HepG2 (cell line): ENCODE measurements at regions not wholly inside any gene's neighbourhood (a gene's known extent, or its start where the extent isn't known, plus 50 kb on each side); places are given as distances from the start of the nearest gene placed in this dataset.

Experiments
- ATAC-seq: fragments of 200-7000 bp; cut with Tn5 transposase; 3 replicates; pipeline ENCODE4 v1.9.1; 2020; ENCODE audit warnings: mild to moderate bottlenecking, moderate library complexity
- BruUV-seq: library from RNA; stranded (reverse); fragments of 400-500 nt; replicated peaks from 2 replicates; lab custom pipeline; 2021; lab: Mats Ljungman, UMichigan
- CTCF ChIA-PET: fragments of 300-600 bp; formaldehyde crosslinking; extraction: SDS; loops from one replicate; lab custom pipeline; 2021; ENCODE audit warnings: low total read pairs, inconsistent platforms, low intra/inter-chr PET ratio; lab: Yijun Ruan, JAX
- POLR2A ChIA-PET: fragments of 350-600 bp; sonication (Branson Sonifier 250); formaldehyde crosslinking; loops from one replicate; lab custom pipeline; 2020; ENCODE audit warnings: antibody characterized with exemption, inconsistent platforms; lab: Yijun Ruan, JAX
- DNase-seq: peaks from one replicate; pipeline ENCODE4 v3.0.0-alpha.2; 2015; ENCODE audit warnings: low spot score
- FAIRE-seq: peaks from 3 replicates; lab custom pipeline; 2011; peaks lifted over from hg19 to GRCh38; lab: Jason Lieb, UNC
- H2AFZ ChIP-seq: one replicate; pipeline ENCODE4 v1.6.1; 2011; ENCODE audit warnings: low read length, inconsistent platforms
- H3K27ac ChIP-seq: fragments of 300-600 bp; 3 replicates; pipeline ENCODE4 v1.8.0; 2011; ENCODE audit warnings: mixed run types, mild to moderate bottlenecking, mixed read lengths, low read length, inconsistent platforms; ENCODE audit not compliant: insufficient read depth; ENCODE audit errors: extremely low read length
- H3K27me3 ChIP-seq, 2 experiments: fragments of 200-600 bp in 1 of 2; 2 replicates in 1 of 2; 3 replicates in 1 of 2; pipeline versions ENCODE4 v1.6.0 to v1.8.0; 2011; ENCODE audit warnings: low read length in 2 of 2, mild to moderate bottlenecking in 2 of 2, moderate library complexity in 2 of 2, inconsistent platforms in 1 of 2; ENCODE audit not compliant: insufficient read depth in 2 of 2, control insufficient read depth in 1 of 2
- H3K36me3 ChIP-seq, 2 experiments: fragments of 200-600 bp in 1 of 2; replicated peaks in 1 of 2; 2 replicates in 1 of 2; 3 replicates in 1 of 2; pipeline versions ENCODE4 v1.5.1 to v1.8.0; 2011; ENCODE audit warnings: low read length in 2 of 2, inconsistent platforms in 1 of 2; ENCODE audit not compliant: insufficient read depth in 2 of 2, control insufficient read depth in 1 of 2
- H3K4me1 ChIP-seq: 2 replicates; pipeline ENCODE4 v1.5.1; 2012; ENCODE audit warnings: low read length, inconsistent platforms; ENCODE audit not compliant: insufficient read depth
- H3K4me2 ChIP-seq: 2 replicates; pipeline ENCODE4 v1.6.0; 2011; ENCODE audit warnings: low read depth, low read length, inconsistent platforms
- H3K4me3 ChIP-seq, 3 experiments: fragments of 200-600 bp in 1 of 3; sonication (generic), shearing (Covaris generic) in 1 of 3; replicated peaks in 1 of 3; 2 replicates each; pipeline ENCODE4 v1.5.1; 2011 to 2016; ENCODE audit warnings: low read length in 3 of 3, inconsistent platforms in 2 of 3, low read depth in 2 of 3, mild to moderate bottlenecking in 2 of 3, control low read depth in 1 of 3, mixed read lengths in 1 of 3; ENCODE audit not compliant: insufficient read depth in 1 of 3
- H3K79me2 ChIP-seq: one replicate; pipeline ENCODE4 v1.6.1; 2011; ENCODE audit warnings: low read length, inconsistent platforms; ENCODE audit not compliant: insufficient read depth
- H3K9ac ChIP-seq: 2 replicates; pipeline ENCODE4 v1.6.0; 2011; ENCODE audit warnings: mild to moderate bottlenecking, low read depth, low read length, inconsistent platforms; ENCODE audit not compliant: insufficient read depth
- H3K9me3 ChIP-seq: 2 replicates; pipeline ENCODE4 v1.5.1; 2012; ENCODE audit warnings: mild to moderate bottlenecking, low read length
- H4K20me1 ChIP-seq: 2 replicates; pipeline ENCODE4 v1.6.0; 2011; ENCODE audit warnings: inconsistent platforms, mild to moderate bottlenecking, low read length, moderate library complexity; ENCODE audit not compliant: insufficient read depth
- ATAD3A ChIP-seq: sonication (generic); formaldehyde crosslinking; IDR thresholded peaks from 2 replicates; pipeline ENCODE4 v1.4.0; 2020; ENCODE audit warnings: missing genetic modification reagents
- KDM1A ChIP-seq: IDR thresholded peaks from 2 replicates; pipeline ENCODE4 v1.6.1; 2016; ENCODE audit warnings: missing compliant biosample characterization
- NCOA1 ChIP-seq: sonication (generic); formaldehyde crosslinking; IDR thresholded peaks from 2 replicates; pipeline ENCODE4 v1.9.0; 2021; ENCODE audit warnings: missing genetic modification reagents
- SAP130 ChIP-seq: IDR thresholded peaks from 2 replicates; pipeline ENCODE4 v1.6.1; 2016; ENCODE audit warnings: low read depth
- ZBTB7A ChIP-seq: sonication (generic); formaldehyde crosslinking; IDR thresholded peaks from 2 replicates; pipeline ENCODE4 v1.8.0; 2022; ENCODE audit warnings: mild to moderate bottlenecking, missing genetic modification reagents
- ZNF501 ChIP-seq: sonication (generic); formaldehyde crosslinking; IDR thresholded peaks from 2 replicates; pipeline ENCODE4 v1.5.1; 2020; ENCODE audit warnings: mild to moderate bottlenecking, moderate library complexity, missing genetic modification reagents
- ZNF768 ChIP-seq: sonication (generic); formaldehyde crosslinking; IDR thresholded peaks from 2 replicates; pipeline ENCODE4 v1.4.0; 2020; ENCODE audit warnings: missing genetic modification reagents
- ZSCAN25 ChIP-seq: sonication (generic); formaldehyde crosslinking; IDR thresholded peaks from 2 replicates; pipeline ENCODE4 v1.8.0; 2022; ENCODE audit warnings: mild to moderate bottlenecking, missing genetic modification reagents
- WGBS: methylation state at CpG from one replicate; pipeline ENCODE4 v1.1.6; 2017; ENCODE audit warnings: low lambda C conversion rate; 5-methylcytosine and 5-hydroxymethylcytosine counted together
- in situ Hi-C: cut with HindIII; loops from 2 replicates; pipeline ENCODE4 v1.10.0; 2017; ENCODE audit warnings: low pct_unique_long_range_greater_than_20kb; ENCODE audit not compliant: extremely low pct_ligation_motif_present
- intact Hi-C: fragments of 100-400 bp; cut with micrococcal nuclease; formaldehyde crosslinking; loops from one replicate; pipeline ENCODE4 v1.10.0; 2022; ENCODE audit not compliant: unreplicated experiment
- TF ChIP-seq, protein P1 (sequence below): sonication (generic); formaldehyde crosslinking; IDR thresholded peaks from 2 replicates; pipeline ENCODE4 v1.5.0; 2020; ENCODE audit warnings: mild to moderate bottlenecking, missing genetic modification reagents, moderate library complexity
- TF ChIP-seq, protein P2 (sequence below): sonication (generic); formaldehyde crosslinking; IDR thresholded peaks from 2 replicates; pipeline ENCODE4 v1.4.0; 2020; ENCODE audit warnings: missing genetic modification reagents
- TF ChIP-seq, protein P3 (sequence below): sonication (generic); formaldehyde crosslinking; IDR thresholded peaks from 2 replicates; pipeline ENCODE4 v1.4.0; 2020; ENCODE audit warnings: missing genetic modification reagents
- TF ChIP-seq, protein P4 (sequence below): sonication (generic); formaldehyde crosslinking; IDR thresholded peaks from 2 replicates; pipeline ENCODE4 v1.8.0; 2022; ENCODE audit warnings: missing genetic modification reagents, low read depth, mild to moderate bottlenecking, borderline replicate concordance
- TF ChIP-seq, protein P5 (sequence below): sonication (generic); formaldehyde crosslinking; IDR thresholded peaks from 2 replicates; pipeline ENCODE4 v1.9.0; 2021; ENCODE audit warnings: missing genetic modification reagents, borderline replicate concordance
- TF ChIP-seq, protein P6 (sequence below): sonication (generic); formaldehyde crosslinking; conservative IDR thresholded peaks from 2 replicates; pipeline ENCODE4 v1.5.0; 2020; ENCODE audit warnings: missing genetic modification reagents

DNA sequence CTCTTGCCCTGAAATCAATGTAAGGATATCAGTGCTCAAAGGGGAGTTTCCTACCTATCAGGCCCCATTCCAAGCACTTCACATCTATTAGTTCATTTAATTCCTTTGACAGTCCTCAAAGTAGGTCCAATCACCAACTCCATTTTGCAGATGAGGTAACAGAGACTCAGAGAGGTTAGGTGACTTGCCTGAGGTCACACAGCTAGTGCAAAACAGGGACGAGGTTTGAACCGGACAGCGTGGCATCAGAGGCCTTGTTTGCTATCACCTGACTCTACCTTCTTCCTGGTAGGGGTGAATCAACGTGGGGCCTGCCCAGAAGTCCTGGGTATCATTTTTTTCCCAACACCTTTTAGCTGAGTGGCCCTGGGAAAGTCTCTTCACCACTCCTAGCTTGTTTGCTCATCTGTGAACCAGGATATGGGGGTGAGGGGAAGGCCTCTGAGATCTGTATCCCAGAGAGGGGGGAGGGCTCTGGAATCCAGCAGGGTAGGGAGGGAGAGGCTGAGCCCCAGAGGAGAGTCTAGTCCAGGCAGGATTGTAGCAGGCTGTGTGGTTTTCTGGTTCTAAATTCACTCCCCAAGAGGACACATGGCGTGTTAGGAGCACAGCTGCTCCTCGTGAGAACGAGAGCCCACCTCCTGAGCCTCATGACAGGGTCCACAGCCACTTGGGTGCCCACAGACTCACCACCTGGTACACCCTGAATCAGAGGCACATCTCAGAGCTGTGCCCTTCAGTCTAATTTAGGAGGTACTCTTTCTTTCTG is 174.7 kb downstream of the MN1 start:
- H3K4me3 ChIP-seq, result peak overlapping the region in 2 of 3 experiments; percentile 28 to 58; a peak in 3 of 6 replicates
- ChIA-PET CTCF (no interaction called here), POLR2A (no interaction called here)
- H3K36me3 ChIP-seq, result no peaks in the 10 kb centered on the region
- peak overlapping the region; percentile 80 for H3K4me2 ChIP-seq
- H3K9ac ChIP-seq, result peak overlapping the region; percentile 61
- 33% methylated on average over 7 of the region's 7 CpGs for WGBS
- no peak for FAIRE-seq
- no peaks in the 10 kb centered on the region; a peak in 1 of 5 replicates for H3K27me3 ChIP-seq
- peak; percentile 18 for DNase-seq
- no TSS peak for BruUV-seq
- H3K4me1 ChIP-seq, result peaks cover 33% of the 10 kb centered on the region
- no peaks in the 10 kb centered on the region for H3K79me2 ChIP-seq
- in situ Hi-C loops, result no loop called here
- no peaks in the 10 kb centered on the region for H4K20me1 ChIP-seq
- intact Hi-C loops, result loop anchor here (5.0 kb wide), 1 partner anchor 220 kb away; no protein-coding TSS in a partner anchor
- peak overlapping the region; percentile 37 for H2AFZ ChIP-seq
- H3K27ac ChIP-seq, result peak overlapping the region; percentile 41
- H3K9me3 ChIP-seq, result no peaks in the 10 kb centered on the region
- peak; percentile 65 for ATAC-seq
- TF ChIP-seq, protein P1, sequence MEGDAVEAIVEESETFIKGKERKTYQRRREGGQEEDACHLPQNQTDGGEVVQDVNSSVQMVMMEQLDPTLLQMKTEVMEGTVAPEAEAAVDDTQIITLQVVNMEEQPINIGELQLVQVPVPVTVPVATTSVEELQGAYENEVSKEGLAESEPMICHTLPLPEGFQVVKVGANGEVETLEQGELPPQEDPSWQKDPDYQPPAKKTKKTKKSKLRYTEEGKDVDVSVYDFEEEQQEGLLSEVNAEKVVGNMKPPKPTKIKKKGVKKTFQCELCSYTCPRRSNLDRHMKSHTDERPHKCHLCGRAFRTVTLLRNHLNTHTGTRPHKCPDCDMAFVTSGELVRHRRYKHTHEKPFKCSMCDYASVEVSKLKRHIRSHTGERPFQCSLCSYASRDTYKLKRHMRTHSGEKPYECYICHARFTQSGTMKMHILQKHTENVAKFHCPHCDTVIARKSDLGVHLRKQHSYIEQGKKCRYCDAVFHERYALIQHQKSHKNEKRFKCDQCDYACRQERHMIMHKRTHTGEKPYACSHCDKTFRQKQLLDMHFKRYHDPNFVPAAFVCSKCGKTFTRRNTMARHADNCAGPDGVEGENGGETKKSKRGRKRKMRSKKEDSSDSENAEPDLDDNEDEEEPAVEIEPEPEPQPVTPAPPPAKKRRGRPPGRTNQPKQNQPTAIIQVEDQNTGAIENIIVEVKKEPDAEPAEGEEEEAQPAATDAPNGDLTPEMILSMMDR (CRISPR knock-in tag), result no peak
- TF ChIP-seq, protein P2, sequence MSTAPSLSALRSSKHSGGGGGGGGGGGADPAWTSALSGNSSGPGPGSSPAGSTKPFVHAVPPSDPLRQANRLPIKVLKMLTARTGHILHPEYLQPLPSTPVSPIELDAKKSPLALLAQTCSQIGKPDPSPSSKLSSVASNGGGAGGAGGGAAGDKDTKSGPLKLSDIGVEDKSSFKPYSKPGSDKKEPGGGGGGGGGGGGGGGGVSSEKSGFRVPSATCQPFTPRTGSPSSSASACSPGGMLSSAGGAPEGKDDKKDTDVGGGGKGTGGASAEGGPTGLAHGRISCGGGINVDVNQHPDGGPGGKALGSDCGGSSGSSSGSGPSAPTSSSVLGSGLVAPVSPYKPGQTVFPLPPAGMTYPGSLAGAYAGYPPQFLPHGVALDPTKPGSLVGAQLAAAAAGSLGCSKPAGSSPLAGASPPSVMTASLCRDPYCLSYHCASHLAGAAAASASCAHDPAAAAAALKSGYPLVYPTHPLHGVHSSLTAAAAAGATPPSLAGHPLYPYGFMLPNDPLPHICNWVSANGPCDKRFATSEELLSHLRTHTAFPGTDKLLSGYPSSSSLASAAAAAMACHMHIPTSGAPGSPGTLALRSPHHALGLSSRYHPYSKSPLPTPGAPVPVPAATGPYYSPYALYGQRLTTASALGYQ (CRISPR knock-in tag), result no peak
- TF ChIP-seq, protein P3, sequence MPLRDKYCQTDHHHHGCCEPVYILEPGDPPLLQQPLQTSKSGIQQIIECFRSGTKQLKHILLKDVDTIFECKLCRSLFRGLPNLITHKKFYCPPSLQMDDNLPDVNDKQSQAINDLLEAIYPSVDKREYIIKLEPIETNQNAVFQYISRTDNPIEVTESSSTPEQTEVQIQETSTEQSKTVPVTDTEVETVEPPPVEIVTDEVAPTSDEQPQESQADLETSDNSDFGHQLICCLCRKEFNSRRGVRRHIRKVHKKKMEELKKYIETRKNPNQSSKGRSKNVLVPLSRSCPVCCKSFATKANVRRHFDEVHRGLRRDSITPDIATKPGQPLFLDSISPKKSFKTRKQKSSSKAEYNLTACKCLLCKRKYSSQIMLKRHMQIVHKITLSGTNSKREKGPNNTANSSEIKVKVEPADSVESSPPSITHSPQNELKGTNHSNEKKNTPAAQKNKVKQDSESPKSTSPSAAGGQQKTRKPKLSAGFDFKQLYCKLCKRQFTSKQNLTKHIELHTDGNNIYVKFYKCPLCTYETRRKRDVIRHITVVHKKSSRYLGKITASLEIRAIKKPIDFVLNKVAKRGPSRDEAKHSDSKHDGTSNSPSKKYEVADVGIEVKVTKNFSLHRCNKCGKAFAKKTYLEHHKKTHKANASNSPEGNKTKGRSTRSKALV (CRISPR knock-in tag), result 0 out of 2 replicates have a peak, but pooled peaks have one; percentile 8
- TF ChIP-seq NCOA1 (CRISPR knock-in tag) (no peak), ZSCAN25 (CRISPR knock-in tag) (0 out of 2 replicates have a peak, but pooled peaks have one; percentile 7), ZNF768 (peak; percentile 95), KDM1A (CRISPR knock-in tag) (0 out of 2 replicates have a peak, but pooled peaks have one; percentile 60), ATAD3A (CRISPR knock-in tag) (no peak), ZNF501 (CRISPR knock-in tag) (0 out of 2 replicates have a peak, but pooled peaks have one; percentile 40), ZBTB7A (0 out of 2 replicates have a peak, but pooled peaks have one; percentile 33), SAP130 (CRISPR knock-in tag) (no peak)
- TF ChIP-seq, protein P4, sequence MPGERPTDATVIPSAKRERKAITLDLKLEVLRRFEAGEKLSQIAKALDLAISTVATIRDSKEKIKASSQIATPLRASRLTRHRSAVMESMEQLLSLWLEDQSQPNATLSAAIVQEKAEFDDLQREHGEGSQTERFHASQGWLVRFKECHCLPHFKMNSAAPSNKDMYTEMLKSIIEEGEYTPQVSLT (CRISPR knock-in tag), result no peak
- TF ChIP-seq, protein P5, sequence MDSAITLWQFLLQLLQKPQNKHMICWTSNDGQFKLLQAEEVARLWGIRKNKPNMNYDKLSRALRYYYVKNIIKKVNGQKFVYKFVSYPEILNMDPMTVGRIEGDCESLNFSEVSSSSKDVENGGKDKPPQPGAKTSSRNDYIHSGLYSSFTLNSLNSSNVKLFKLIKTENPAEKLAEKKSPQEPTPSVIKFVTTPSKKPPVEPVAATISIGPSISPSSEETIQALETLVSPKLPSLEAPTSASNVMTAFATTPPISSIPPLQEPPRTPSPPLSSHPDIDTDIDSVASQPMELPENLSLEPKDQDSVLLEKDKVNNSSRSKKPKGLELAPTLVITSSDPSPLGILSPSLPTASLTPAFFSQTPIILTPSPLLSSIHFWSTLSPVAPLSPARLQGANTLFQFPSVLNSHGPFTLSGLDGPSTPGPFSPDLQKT (CRISPR knock-in tag), result no peak
- TF ChIP-seq, protein P6, sequence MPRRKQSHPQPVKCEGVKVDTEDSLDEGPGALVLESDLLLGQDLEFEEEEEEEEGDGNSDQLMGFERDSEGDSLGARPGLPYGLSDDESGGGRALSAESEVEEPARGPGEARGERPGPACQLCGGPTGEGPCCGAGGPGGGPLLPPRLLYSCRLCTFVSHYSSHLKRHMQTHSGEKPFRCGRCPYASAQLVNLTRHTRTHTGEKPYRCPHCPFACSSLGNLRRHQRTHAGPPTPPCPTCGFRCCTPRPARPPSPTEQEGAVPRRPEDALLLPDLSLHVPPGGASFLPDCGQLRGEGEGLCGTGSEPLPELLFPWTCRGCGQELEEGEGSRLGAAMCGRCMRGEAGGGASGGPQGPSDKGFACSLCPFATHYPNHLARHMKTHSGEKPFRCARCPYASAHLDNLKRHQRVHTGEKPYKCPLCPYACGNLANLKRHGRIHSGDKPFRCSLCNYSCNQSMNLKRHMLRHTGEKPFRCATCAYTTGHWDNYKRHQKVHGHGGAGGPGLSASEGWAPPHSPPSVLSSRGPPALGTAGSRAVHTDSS (CRISPR knock-in tag), result no peak
